ENCODE measurements at regions not wholly inside any gene's neighbourhood (a gene's known extent, or its start where the extent isn't known, plus 50 kb on each side); places are given as distances from the start of the nearest gene placed in this dataset.

DNA sequence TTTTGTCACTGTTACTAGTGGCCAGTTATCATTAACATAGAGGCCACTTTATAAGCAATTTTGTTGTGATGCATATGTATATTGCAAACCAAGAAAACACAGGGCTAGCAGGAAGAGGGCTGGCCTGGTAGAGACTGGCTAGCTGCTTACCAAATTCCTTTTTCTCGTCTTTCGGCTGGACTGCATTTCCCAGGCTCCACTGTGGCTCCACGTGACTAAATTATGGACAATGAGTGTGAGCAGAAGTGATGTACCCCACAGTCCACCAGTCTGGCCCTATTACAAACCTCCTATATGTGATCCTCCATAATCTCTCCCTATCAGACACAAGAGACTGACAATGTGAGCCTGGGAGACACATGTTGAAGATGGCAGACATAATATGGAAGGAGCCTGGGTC is 257.0 kb downstream of the MFSD1 start:
- DNase-seq (no peak), ATAC-seq (no peak)
- Histone ChIP-seq H3K4me3 (no peak overlapping the region), H3K9me3 (no peaks in the 10 kb centered on the region), H3K27me3 (no peaks in the 10 kb centered on the region), H3K36me3 (no peaks in the 10 kb centered on the region), H3K4me1 (peaks cover 0 to 6% (median 0%) of the 10 kb centered on the region in 9 donors), H3K27ac (no peak overlapping the region)
- TF ChIP-seq, protein P1, sequence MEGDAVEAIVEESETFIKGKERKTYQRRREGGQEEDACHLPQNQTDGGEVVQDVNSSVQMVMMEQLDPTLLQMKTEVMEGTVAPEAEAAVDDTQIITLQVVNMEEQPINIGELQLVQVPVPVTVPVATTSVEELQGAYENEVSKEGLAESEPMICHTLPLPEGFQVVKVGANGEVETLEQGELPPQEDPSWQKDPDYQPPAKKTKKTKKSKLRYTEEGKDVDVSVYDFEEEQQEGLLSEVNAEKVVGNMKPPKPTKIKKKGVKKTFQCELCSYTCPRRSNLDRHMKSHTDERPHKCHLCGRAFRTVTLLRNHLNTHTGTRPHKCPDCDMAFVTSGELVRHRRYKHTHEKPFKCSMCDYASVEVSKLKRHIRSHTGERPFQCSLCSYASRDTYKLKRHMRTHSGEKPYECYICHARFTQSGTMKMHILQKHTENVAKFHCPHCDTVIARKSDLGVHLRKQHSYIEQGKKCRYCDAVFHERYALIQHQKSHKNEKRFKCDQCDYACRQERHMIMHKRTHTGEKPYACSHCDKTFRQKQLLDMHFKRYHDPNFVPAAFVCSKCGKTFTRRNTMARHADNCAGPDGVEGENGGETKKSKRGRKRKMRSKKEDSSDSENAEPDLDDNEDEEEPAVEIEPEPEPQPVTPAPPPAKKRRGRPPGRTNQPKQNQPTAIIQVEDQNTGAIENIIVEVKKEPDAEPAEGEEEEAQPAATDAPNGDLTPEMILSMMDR (IDR thresholded peaks at IDR 0.05), result no peak
- 76% methylated on average over 3 of the region's 3 CpGs for WGBS, 2 donors
- intact Hi-C loops (cut with DNase I), result no loop called here

- DNase-seq (no peak), ATAC-seq (no peak)
- Histone ChIP-seq H3K4me1 (peaks cover 0 to 6% (median 0%) of the 10 kb centered on the region in 9 donors), H3K27ac (no peak overlapping the region), H3K9me3 (no peaks in the 10 kb centered on the region), H3K4me3 (no peak overlapping the region), H3K27me3 (no peaks in the 10 kb centered on the region), H3K36me3 (no peaks in the 10 kb centered on the region)
- intact Hi-C loops (cut with DNase I), result no loop called here
- TF ChIP-seq, protein P1 (IDR thresholded peaks at IDR 0.05), result no peak
- WGBS, 2 donors, result 82 to 93% methylated on average over 2 of the region's 2 CpGs
Measured at GRCh38 chr3:159059395-159059794, 257.5 kb downstream of the MFSD1 start.

DNA sequence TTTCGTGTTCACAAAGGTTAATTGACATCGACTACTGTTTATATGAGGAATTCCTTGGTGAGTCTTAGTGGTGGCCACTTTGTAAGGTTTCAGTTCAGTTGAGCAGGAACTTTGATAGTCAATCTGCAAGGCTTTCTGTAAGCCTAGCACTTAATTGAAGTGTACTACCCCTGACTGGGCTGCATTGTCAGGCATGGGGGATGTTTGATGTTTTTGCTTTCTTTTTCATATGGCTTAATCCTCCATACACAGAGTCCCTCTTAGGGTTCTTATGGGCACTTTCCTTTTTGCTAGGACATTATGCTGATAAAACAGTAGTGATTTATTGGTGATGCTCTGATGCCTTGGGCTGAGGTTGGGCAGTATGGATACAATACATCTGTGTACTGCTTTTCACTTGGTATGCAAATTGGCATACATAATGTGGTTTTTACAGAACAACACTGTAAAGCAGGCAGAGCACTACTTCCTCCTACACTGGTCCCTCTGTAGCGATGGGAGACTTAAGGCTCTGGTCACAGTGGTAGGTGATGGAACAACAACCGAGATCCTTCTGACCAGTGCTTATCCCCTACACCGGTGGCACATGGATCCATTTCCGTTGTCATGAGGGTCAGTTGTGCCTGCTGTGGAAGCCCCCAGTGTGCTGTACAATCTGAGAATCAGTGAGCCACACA is 261.0 kb downstream of the MFSD1 start:
- H3K27ac ChIP-seq, result no peak overlapping the region
- H3K9me3 ChIP-seq, result no peaks in the 10 kb centered on the region
- no peaks in the 10 kb centered on the region for H3K36me3 ChIP-seq
- ATAC-seq, result no peak
- WGBS, 2 donors, result 82 to 87% methylated on average over 6 of the region's 6 CpGs
- H3K4me3 ChIP-seq, result no peak overlapping the region
- peaks cover 0 to 6% (median 0%) of the 10 kb centered on the region in 9 donors for H3K4me1 ChIP-seq
- no peak for DNase-seq
- intact Hi-C loops (cut with DNase I), result no loop called here
- H3K27me3 ChIP-seq, result no peaks in the 10 kb centered on the region
- TF ChIP-seq, protein P1 (IDR thresholded peaks at IDR 0.05), result no peak

DNA sequence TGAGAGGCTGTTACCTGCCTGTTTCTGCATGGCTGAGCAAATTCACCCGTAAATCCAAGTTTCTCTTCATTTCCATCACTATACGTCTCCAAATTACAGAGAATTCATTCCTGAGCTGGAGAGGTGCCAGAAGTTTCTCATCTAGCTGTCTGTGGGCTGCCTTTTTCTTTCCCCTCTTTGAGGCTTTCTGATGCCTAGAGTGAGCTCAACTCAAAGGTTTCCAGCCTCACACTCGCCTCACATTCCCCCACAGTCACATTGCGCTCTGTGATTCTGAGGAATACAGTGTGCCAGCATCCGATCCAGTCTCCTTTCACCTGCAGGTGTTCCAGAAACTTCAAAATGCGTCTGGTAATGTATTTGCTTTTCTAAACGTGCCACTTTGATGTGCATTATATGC is 267.2 kb downstream of the MFSD1 start, which contains the start of gene IQCJ:
TSS of gene IQCJ (plus strand) at position 229 of the 400 bp plus-strand sequence.
- Histone ChIP-seq H3K4me3 (no peak within 1 kb of the TSS), H3K4me1 (no peaks in the 10 kb centered on the region), H3K27ac (no peak within 1 kb of the TSS), H3K9me3 (no peaks in the 10 kb centered on the region), H3K27me3 (no peaks in the 10 kb centered on the region), H3K36me3 (no peaks in the 10 kb centered on the region)
- TF ChIP-seq, protein P1 (IDR thresholded peaks at IDR 0.05), result no peak
- intact Hi-C loops (cut with DNase I), result no loop called here
- DNase-seq (no peak), ATAC-seq (no peak)
- 62 to 63% methylated on average over 7 of the region's 7 CpGs for WGBS, 2 donors
